DOHH2 (cell line): ENCODE measurements at regions not wholly inside any gene's neighbourhood (a gene's known extent, or its start where the extent isn't known, plus 50 kb on each side); places are given as distances from the start of the nearest gene placed in this dataset.

Source experiments
- H3F3A ChIP-seq: fragments of 200-600 bp; sonication (generic), shearing (Covaris generic); 2 replicates; pipeline ENCODE4 v1.6.0; 2016; ENCODE audit warnings: antibody characterized with exemption, mild to moderate bottlenecking; ENCODE audit not compliant: control insufficient read depth, insufficient read depth
- H3K27ac ChIP-seq: fragments of 200-600 bp; sonication (generic); 2 replicates; pipeline ENCODE4 v1.5.1; 2014; ENCODE audit warnings: low read depth, mild to moderate bottlenecking, low read length, moderate library complexity
- H3K27me3 ChIP-seq: fragments of 200-600 bp; sonication (generic); 2 replicates; pipeline ENCODE4 v1.6.1; 2014; ENCODE audit warnings: mild to moderate bottlenecking, low read length, mixed read lengths; ENCODE audit not compliant: control insufficient read depth
- H3K36me3 ChIP-seq: fragments of 200-600 bp; sonication (generic); 2 replicates; pipeline ENCODE4 v1.6.1; 2014; ENCODE audit warnings: mild to moderate bottlenecking, low read length, moderate library complexity, mixed read lengths; ENCODE audit not compliant: control insufficient read depth
- H3K4me1 ChIP-seq: fragments of 200-600 bp; sonication (generic); 2 replicates; pipeline ENCODE4 v1.6.1; 2014; ENCODE audit warnings: mild to moderate bottlenecking, low read length, mixed read lengths; ENCODE audit not compliant: control insufficient read depth
- H3K4me2 ChIP-seq: fragments of 200-600 bp; sonication (generic); 2 replicates; pipeline ENCODE4 v1.6.0; 2014; ENCODE audit warnings: mild to moderate bottlenecking, low read length, moderate library complexity
- H3K4me3 ChIP-seq: fragments of 200-600 bp; sonication (generic); 2 replicates; pipeline ENCODE4 v1.5.1; 2014; ENCODE audit warnings: mild to moderate bottlenecking, low read length, mixed read lengths
- H3K79me2 ChIP-seq: fragments of 200-600 bp; sonication (generic); 2 replicates; pipeline ENCODE4 v1.6.1; 2014; ENCODE audit warnings: mild to moderate bottlenecking, low read length, mixed read lengths; ENCODE audit not compliant: control insufficient read depth
- H3K9me2 ChIP-seq: fragments of 200-600 bp; sonication (generic); replicated peaks from 2 replicates; pipeline ENCODE4 v1.6.1; 2014; ENCODE audit warnings: mild to moderate bottlenecking, low read length, mixed read lengths; ENCODE audit not compliant: control insufficient read depth
- H3K9me3 ChIP-seq: fragments of 200-600 bp; sonication (generic); 2 replicates; pipeline ENCODE4 v1.6.1; 2014; ENCODE audit warnings: antibody characterized with exemption, low read length, mixed read lengths; ENCODE audit not compliant: control insufficient read depth, insufficient read depth
- H4K20me1 ChIP-seq: fragments of 200-600 bp; sonication (generic); 2 replicates; pipeline ENCODE4 v1.6.0; 2014; ENCODE audit warnings: low read depth, mild to moderate bottlenecking, antibody characterized with exemption, low read length, moderate library complexity; ENCODE audit not compliant: control insufficient read depth, insufficient read depth
- CTCF ChIP-seq: fragments of 200-600 bp; sonication (generic); IDR thresholded peaks from one replicate; pipeline ENCODE4 v1.5.1; 2014; ENCODE audit warnings: antibody characterized with exemption, mild to moderate bottlenecking, low read depth, low read length; ENCODE audit not compliant: poor library complexity, severe bottlenecking
- EZH2phosphoT487 ChIP-seq: fragments of 200-600 bp; sonication (generic); IDR thresholded peaks from 2 replicates; pipeline ENCODE4 v1.6.1; 2017; ENCODE audit warnings: borderline replicate concordance, mild to moderate bottlenecking, antibody characterized with exemption, low read length, moderate library complexity, mixed read lengths

GRCh38 chr6:6736791-6737654 lies 148.5 kb downstream of the LY86 start:
- Histone ChIP-seq H3K27ac (no peak overlapping the region), H3K79me2 (no peaks in the 10 kb centered on the region), H3K27me3 (peaks cover 39% of the 10 kb centered on the region), H3F3A (no peaks in the 10 kb centered on the region), H3K4me1 (no peaks in the 10 kb centered on the region), H4K20me1 (no peaks in the 10 kb centered on the region), H3K4me3 (no peak overlapping the region), H3K36me3 (no peaks in the 10 kb centered on the region), H3K4me2 (no peak overlapping the region), H3K9me2 (no peaks in the 10 kb centered on the region), H3K9me3 (no peaks in the 10 kb centered on the region)
- no peak for TF ChIP-seq EZH2phosphoT487
- TF ChIP-seq CTCF = no peak

GRCh38 chr6:6737671-6738070 lies 149.2 kb downstream of the LY86 start:
- Histone ChIP-seq H3K79me2 (no peaks in the 10 kb centered on the region), H3K4me2 (no peak overlapping the region), H3K4me3 (no peak overlapping the region), H3K4me1 (no peaks in the 10 kb centered on the region), H3K9me2 (no peaks in the 10 kb centered on the region), H3F3A (no peaks in the 10 kb centered on the region), H4K20me1 (no peaks in the 10 kb centered on the region), H3K27me3 (peaks cover 33% of the 10 kb centered on the region), H3K9me3 (no peaks in the 10 kb centered on the region), H3K27ac (no peak overlapping the region), H3K36me3 (no peaks in the 10 kb centered on the region)
- TF ChIP-seq CTCF (no peak), EZH2phosphoT487 (no peak)

- Histone ChIP-seq H3K27ac (no peak overlapping the region), H3K9me3 (no peaks in the 10 kb centered on the region), H3K36me3 (no peaks in the 10 kb centered on the region), H3K4me3 (no peak overlapping the region), H3K4me2 (no peak overlapping the region), H3K79me2 (no peaks in the 10 kb centered on the region), H3K9me2 (no peaks in the 10 kb centered on the region), H4K20me1 (no peaks in the 10 kb centered on the region), H3K4me1 (no peaks in the 10 kb centered on the region), H3K27me3 (peaks cover 29% of the 10 kb centered on the region), H3F3A (no peaks in the 10 kb centered on the region)
- TF ChIP-seq EZH2phosphoT487 (no peak), CTCF (no peak)
These were observed 149.6 kb downstream of the LY86 start for GRCh38 chr6:6738108-6738507.
